Neural cell (in vitro differentiated cells): ENCODE measurements at regions not wholly inside any gene's neighbourhood (a gene's known extent, or its start where the extent isn't known, plus 50 kb on each side); places are given as distances from the start of the nearest gene placed in this dataset.

Source experiments
- CTCF ChIP-seq: fragments of 450-650 bp; IDR thresholded peaks from 2 replicates; pipeline ENCODE4 v1.5.1; 2014; ENCODE audit warnings: antibody characterized with exemption, mild to moderate bottlenecking, moderate library complexity; ENCODE audit not compliant: poor library complexity, severe bottlenecking
- EP300 ChIP-seq: fragments of 450-650 bp; conservative IDR thresholded peaks from 2 replicates; pipeline ENCODE4 v1.6.1; 2014; ENCODE audit warnings: antibody characterized with exemption, mild to moderate bottlenecking, moderate library complexity; ENCODE audit not compliant: poor library complexity, severe bottlenecking
- EZH2 ChIP-seq: fragments of 200-600, 300-800 bp; shearing (Covaris generic), sonication (generic); IDR thresholded peaks from 2 replicates; pipeline ENCODE4 v1.6.1; 2014; ENCODE audit warnings: antibody characterized with exemption, low read length, borderline replicate concordance, mild to moderate bottlenecking; ENCODE audit not compliant: insufficient read depth, poor library complexity, severe bottlenecking
- MXI1 ChIP-seq: fragments of 450-650 bp; conservative IDR thresholded peaks from 2 replicates; pipeline ENCODE4 v1.6.1; 2014; ENCODE audit warnings: antibody characterized with exemption, mild to moderate bottlenecking; ENCODE audit not compliant: poor library complexity, severe bottlenecking
- POLR2AphosphoS5 ChIP-seq: IDR thresholded peaks from 2 replicates; pipeline ENCODE4 v1.6.1; 2012
- RAD21 ChIP-seq: fragments of 450-650 bp; conservative IDR thresholded peaks from 2 replicates; pipeline ENCODE4 v1.6.1; 2014; ENCODE audit warnings: antibody characterized with exemption, mild to moderate bottlenecking, moderate library complexity
- REST ChIP-seq: IDR thresholded peaks from 2 replicates; pipeline ENCODE4 v1.6.1; 2012; ENCODE audit warnings: borderline replicate concordance
- SMC3 ChIP-seq: fragments of 450-650 bp; conservative IDR thresholded peaks from 2 replicates; pipeline ENCODE4 v1.6.1; 2014; ENCODE audit warnings: antibody characterized with exemption, mild to moderate bottlenecking, moderate library complexity; ENCODE audit not compliant: poor library complexity
- TAF1 ChIP-seq: IDR thresholded peaks from 2 replicates; pipeline ENCODE4 v1.6.1; 2012; ENCODE audit warnings: low read depth

- TF ChIP-seq POLR2AphosphoS5 (no peak), TAF1 (no peak), CTCF (no peak), REST (no peak), EZH2 (no peak), MXI1 (no peak), EP300 (no peak), RAD21 (no peak), SMC3 (no peak)
These were observed 57.8 kb upstream of the LANCL2 start for GRCh38 chr7:55307123-55307916.
